H9 (cell line): ENCODE measurements at regions not wholly inside any gene's neighbourhood (a gene's known extent, or its start where the extent isn't known, plus 50 kb on each side); places are given as distances from the start of the nearest gene placed in this dataset.

Experiments
- DNase-seq: peaks from one replicate; pipeline ENCODE4 v3.0.0-alpha.2; 2017
- H2AFZ ChIP-seq: one replicate; pipeline ENCODE4 v1.6.1; 2013; ENCODE audit warnings: mild to moderate bottlenecking, low read length, control low read depth, moderate library complexity
- H2AK5ac ChIP-seq: 2 replicates; pipeline ENCODE4 v1.6.1; 2013; ENCODE audit warnings: low read length, control low read depth, mixed read lengths; ENCODE audit not compliant: insufficient read length
- H2BK120ac ChIP-seq: one replicate; pipeline ENCODE4 v1.6.1; 2013; ENCODE audit warnings: low read depth, mild to moderate bottlenecking, low read length, control low read depth, inconsistent platforms; ENCODE audit not compliant: poor library complexity, severe bottlenecking
- H2BK12ac ChIP-seq: 2 replicates; pipeline ENCODE4 v1.6.1; 2013; ENCODE audit warnings: low read length, control low read depth, mixed read lengths, low read depth; ENCODE audit not compliant: insufficient read length
- H2BK15ac ChIP-seq: 2 replicates; pipeline ENCODE4 v1.6.1; 2013; ENCODE audit warnings: low read depth, low read length, control low read depth
- H2BK20ac ChIP-seq: one replicate; pipeline ENCODE4 v1.6.1; 2013; ENCODE audit warnings: low read depth, mild to moderate bottlenecking, low read length, control low read depth, inconsistent platforms; ENCODE audit not compliant: poor library complexity, severe bottlenecking
- H2BK5ac ChIP-seq: 2 replicates; pipeline ENCODE4 v1.6.1; 2013; ENCODE audit warnings: low read length, control low read depth, mixed read lengths; ENCODE audit not compliant: insufficient read length
- H3K14ac ChIP-seq: 2 replicates; pipeline ENCODE4 v1.6.1; 2013; ENCODE audit warnings: low read length, control low read depth; ENCODE audit not compliant: insufficient read depth
- H3K18ac ChIP-seq: 2 replicates; pipeline ENCODE4 v1.6.1; 2013; ENCODE audit warnings: low read depth, mild to moderate bottlenecking, mixed read lengths, low read length, control low read depth; ENCODE audit not compliant: insufficient read length
- H3K23ac ChIP-seq: 2 replicates; pipeline ENCODE4 v1.6.1; 2013; ENCODE audit warnings: low read length, control low read depth, mixed read lengths, low read depth; ENCODE audit not compliant: insufficient read length
- H3K23me2 ChIP-seq: 2 replicates; pipeline ENCODE4 v1.6.1; 2013; ENCODE audit warnings: low read depth, mild to moderate bottlenecking, mixed read lengths, low read length, control low read depth; ENCODE audit not compliant: insufficient read length, poor library complexity, severe bottlenecking
- H3K27ac ChIP-seq: 2 replicates; pipeline ENCODE4 v1.5.1; 2013; ENCODE audit warnings: low read length, control low read depth, mixed read lengths, low read depth; ENCODE audit not compliant: insufficient read length
- H3K27me3 ChIP-seq: 2 replicates; pipeline ENCODE4 v1.6.1; 2013; ENCODE audit warnings: low read length, control low read depth, inconsistent platforms; ENCODE audit not compliant: insufficient read depth
- H3K4ac ChIP-seq: 2 replicates; pipeline ENCODE4 v1.6.1; 2013; ENCODE audit warnings: low read depth, mild to moderate bottlenecking, control low read depth, inconsistent platforms, low read length, moderate library complexity
- H3K4me1 ChIP-seq: 2 replicates; pipeline ENCODE4 v1.6.1; 2013; ENCODE audit warnings: low read length, control low read depth, inconsistent platforms; ENCODE audit not compliant: insufficient read depth
- H3K4me2 ChIP-seq: 2 replicates; pipeline ENCODE4 v1.6.1; 2013; ENCODE audit warnings: low read length, control low read depth, mixed read lengths; ENCODE audit not compliant: insufficient read length, insufficient read depth
- H3K56ac ChIP-seq: 2 replicates; pipeline ENCODE4 v1.6.1; 2013; ENCODE audit warnings: low read depth, mild to moderate bottlenecking, mixed read lengths, low read length, control low read depth; ENCODE audit not compliant: insufficient read length
- H3K79me1 ChIP-seq: 2 replicates; pipeline ENCODE4 v1.6.1; 2013; ENCODE audit warnings: low read depth, mild to moderate bottlenecking, moderate library complexity, low read length, control low read depth, inconsistent platforms; ENCODE audit not compliant: insufficient read depth, poor library complexity, severe bottlenecking
- H3K79me2 ChIP-seq: 2 replicates; pipeline ENCODE4 v1.6.1; 2013; ENCODE audit warnings: low read length, control low read depth, inconsistent platforms; ENCODE audit not compliant: insufficient read depth
- H3K9ac ChIP-seq: 2 replicates; pipeline ENCODE4 v1.6.1; 2013; ENCODE audit warnings: low read length, control low read depth, mixed read lengths; ENCODE audit not compliant: insufficient read length; ENCODE audit errors: extremely low read depth
- H3K9me3 ChIP-seq: one replicate; pipeline ENCODE4 v1.6.1; 2013; ENCODE audit warnings: low read depth, low read length, inconsistent platforms; ENCODE audit not compliant: control insufficient read depth
- H3T11ph ChIP-seq: one replicate; pipeline ENCODE4 v1.6.1; 2013; ENCODE audit warnings: mild to moderate bottlenecking, low read length, control low read depth, inconsistent platforms
- H4K20me1 ChIP-seq: one replicate; pipeline ENCODE4 v1.6.1; 2013; ENCODE audit not compliant: control insufficient read depth, insufficient read length, insufficient read depth
- H4K5ac ChIP-seq: 2 replicates; pipeline ENCODE4 v1.6.1; 2013; ENCODE audit warnings: low read depth, mild to moderate bottlenecking, mixed read lengths, low read length, control low read depth; ENCODE audit not compliant: insufficient read length
- H4K8ac ChIP-seq: replicated peaks from 2 replicates; pipeline ENCODE4 v1.6.1; 2013; ENCODE audit warnings: low read length, control low read depth, mixed read lengths, low read depth; ENCODE audit not compliant: insufficient read length
- H4K91ac ChIP-seq: 2 replicates; pipeline ENCODE4 v1.6.1; 2013; ENCODE audit warnings: low read depth, mild to moderate bottlenecking, moderate library complexity, mixed read lengths, low read length, control low read depth; ENCODE audit not compliant: insufficient read length
- H3K27ac Mint-ChIP-seq, 3 experiments: 2 replicates in 2 of 3; 3 replicates in 1 of 3; pipeline ENCODE4 v1.8.0; 2020 to 2021; ENCODE audit warnings: mixed read lengths in 3 of 3, mild to moderate bottlenecking in 1 of 3, moderate library complexity in 1 of 3
- H3K27me3 Mint-ChIP-seq: 2 replicates; pipeline ENCODE4 v1.8.0; 2021; ENCODE audit warnings: low read depth, mild to moderate bottlenecking, moderate library complexity, mixed read lengths
- H3K36me3 Mint-ChIP-seq, 3 experiments: 2 replicates in 2 of 3; 3 replicates in 1 of 3; pipeline ENCODE4 v1.8.0; 2020 to 2021; ENCODE audit warnings: low read depth in 3 of 3, mixed read lengths in 3 of 3; ENCODE audit not compliant: insufficient read depth in 1 of 3
- H3K4me1 Mint-ChIP-seq, 2 experiments: 2 replicates each; pipeline ENCODE4 v1.8.0; 2020; ENCODE audit warnings: mixed read lengths in 2 of 2
- H3K4me3 Mint-ChIP-seq, 2 experiments: 2 replicates in 1 of 2; 3 replicates in 1 of 2; pipeline ENCODE4 v1.8.0; 2020 to 2021; ENCODE audit warnings: mild to moderate bottlenecking in 2 of 2, mixed read lengths in 2 of 2, moderate library complexity in 1 of 2
- H3K9me3 Mint-ChIP-seq, 2 experiments: 2 replicates in 1 of 2; 3 replicates in 1 of 2; pipeline ENCODE4 v1.8.0; 2020; ENCODE audit warnings: mild to moderate bottlenecking in 2 of 2, mixed read lengths in 2 of 2, moderate library complexity in 1 of 2
- WGBS: extraction: QIAGEN DNeasy Blood & Tissue Kit; methylation state at CpG from one replicate; pipeline ENCODE4 v1.1.7; 2013; ENCODE audit warnings: missing lambda C conversion rate, low lambda C conversion rate, mixed read lengths; ENCODE audit not compliant: insufficient read length; ENCODE audit errors: extremely low coverage; 5-methylcytosine and 5-hydroxymethylcytosine counted together
- TF ChIP-seq, protein P1 (sequence below): fragments of 200-600 bp; sonication (generic); conservative IDR thresholded peaks from 3 replicates; pipeline ENCODE4 v1.8.0; 2021; ENCODE audit warnings: antibody characterized with exemption, mild to moderate bottlenecking

GRCh38 chr2:65775839-65776238 is 343.4 kb upstream of the SPRED2 start:
- H3K4me1 Mint-ChIP-seq = peaks cover 7 to 8% of the 10 kb centered on the region in 2 experiments
- Histone ChIP-seq H3K79me2 (no peaks in the 10 kb centered on the region), H2BK15ac (no peak overlapping the region), H2AK5ac (no peak overlapping the region), H3K23ac (no peak overlapping the region), H2BK12ac (no peak overlapping the region), H3K23me2 (no peaks in the 10 kb centered on the region), H3K9ac (no peak overlapping the region), H2BK20ac (no peak overlapping the region), H3K9me3 (no peaks in the 10 kb centered on the region), H2BK5ac (no peak overlapping the region), H4K8ac (no peak overlapping the region), H3K56ac (no peak overlapping the region), H2AFZ (no peak overlapping the region), H4K91ac (no peak overlapping the region), H3K18ac (no peak overlapping the region), H3T11ph (no peak overlapping the region), H3K4ac (no peak overlapping the region), H3K27me3 (no peaks in the 10 kb centered on the region), H4K5ac (no peak overlapping the region), H3K4me2 (no peak overlapping the region), H4K20me1 (no peaks in the 10 kb centered on the region), H3K4me1 (no peaks in the 10 kb centered on the region), H3K14ac (no peak overlapping the region), H3K27ac (no peak overlapping the region), H2BK120ac (no peak overlapping the region), H3K79me1 (no peaks in the 10 kb centered on the region)
- DNase-seq = no peak
- no peaks in the 10 kb centered on the region for H3K36me3 Mint-ChIP-seq
- peaks cover 4% of the 10 kb centered on the region for H3K27me3 Mint-ChIP-seq
- TF ChIP-seq, protein P1, sequence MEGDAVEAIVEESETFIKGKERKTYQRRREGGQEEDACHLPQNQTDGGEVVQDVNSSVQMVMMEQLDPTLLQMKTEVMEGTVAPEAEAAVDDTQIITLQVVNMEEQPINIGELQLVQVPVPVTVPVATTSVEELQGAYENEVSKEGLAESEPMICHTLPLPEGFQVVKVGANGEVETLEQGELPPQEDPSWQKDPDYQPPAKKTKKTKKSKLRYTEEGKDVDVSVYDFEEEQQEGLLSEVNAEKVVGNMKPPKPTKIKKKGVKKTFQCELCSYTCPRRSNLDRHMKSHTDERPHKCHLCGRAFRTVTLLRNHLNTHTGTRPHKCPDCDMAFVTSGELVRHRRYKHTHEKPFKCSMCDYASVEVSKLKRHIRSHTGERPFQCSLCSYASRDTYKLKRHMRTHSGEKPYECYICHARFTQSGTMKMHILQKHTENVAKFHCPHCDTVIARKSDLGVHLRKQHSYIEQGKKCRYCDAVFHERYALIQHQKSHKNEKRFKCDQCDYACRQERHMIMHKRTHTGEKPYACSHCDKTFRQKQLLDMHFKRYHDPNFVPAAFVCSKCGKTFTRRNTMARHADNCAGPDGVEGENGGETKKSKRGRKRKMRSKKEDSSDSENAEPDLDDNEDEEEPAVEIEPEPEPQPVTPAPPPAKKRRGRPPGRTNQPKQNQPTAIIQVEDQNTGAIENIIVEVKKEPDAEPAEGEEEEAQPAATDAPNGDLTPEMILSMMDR = no peak
- no peak overlapping the region for H3K4me3 Mint-ChIP-seq
- no peak overlapping the region for H3K27ac Mint-ChIP-seq
- no CpG with 5 or more reads among the region's 2 CpGs for WGBS
- no peaks in the 10 kb centered on the region for H3K9me3 Mint-ChIP-seq
